ENCODE measurements at regions not wholly inside any gene's neighbourhood (a gene's known extent, or its start where the extent isn't known, plus 50 kb on each side); places are given as distances from the start of the nearest gene placed in this dataset.

- H3K4me2 ChIP-seq: no peak overlapping the region
Measured at GRCh38 chr15:69610277-69610676, 157.7 kb downstream of the RPLP1 start.

GRCh38 chr15:69610858-69611257 is 158.2 kb downstream of the RPLP1 start:
- Histone ChIP-seq H3K9me2 (no peaks in the 10 kb centered on the region), H4K20me1 (ENCODE audit: insufficient read depth) (no peaks in the 10 kb centered on the region), H3K27me3 (ENCODE audit: insufficient read depth) (peaks cover 4% of the 10 kb centered on the region; the same call in 1 of the 2 replicates), H3K9ac (no peak overlapping the region), H2AFZ (ENCODE audit: low read depth) (no peak overlapping the region), H3K79me2 (ENCODE audit: insufficient read depth) (no peaks in the 10 kb centered on the region), H3K9me3 (no peaks in the 10 kb centered on the region), H3F3A (replicated peaks; ENCODE audit: insufficient read depth) (no peaks in the 10 kb centered on the region), H3K36me3 (replicated peaks in 1 of 2; ENCODE audit: control insufficient read depth in 1 of 2, insufficient read depth in 2 of 2, low read length in 1 of 2) (no peaks in the 10 kb centered on the region), H3K4me3 (ENCODE audit: low read depth in 2 of 2, low read length in 1 of 2) (no peak overlapping the region), H3K27ac (ENCODE audit: low read depth in 2 of 2, low read length in 1 of 2) (no peak overlapping the region), H3K4me1 (ENCODE audit: control insufficient read depth in 1 of 2, insufficient read depth in 2 of 2, low read depth in 1 of 2, low read length in 1 of 2) (no peaks in the 10 kb centered on the region; a peak in 1 of 4 replicates), H3K4me2 (no peak overlapping the region)
- no peak for DNase-seq
- 38% methylated on average over 5 of the region's 5 CpGs for WGBS (ENCODE audit: low lambda C conversion rate)
- ChIA-PET CTCF (interaction anchor here (0.9 kb wide), 2 partner anchors 82 to 1070 kb away, joined by 3 read pairs; no protein-coding TSS in a partner anchor), POLR2A (no interaction called here)
- TF ChIP-seq YY1 (IDR thresholded peaks at IDR 0.05; ENCODE audit: low read depth): no peak
- TF ChIP-seq SIN3A (IDR thresholded peaks at IDR 0.05; ENCODE audit: borderline replicate concordance, low read depth, low read length): no peak
- no peak for TF ChIP-seq GATA2 (CRISPR knock-in tag; IDR thresholded peaks at IDR 0.05)
- TF ChIP-seq FOSL2 (IDR thresholded peaks at IDR 0.05; ENCODE audit: borderline replicate concordance, low read depth): no peak
- no peak for TF ChIP-seq EP300 (IDR thresholded peaks at IDR 0.05; ENCODE audit: borderline replicate concordance in 1 of 2, low read depth in 1 of 2, low read length in 1 of 2)
- TF ChIP-seq RXRA (IDR thresholded peaks at IDR 0.05; ENCODE audit: borderline replicate concordance, low read depth): no peak
- no peak for TF ChIP-seq ZBTB33 (IDR thresholded peaks at IDR 0.05; ENCODE audit: borderline replicate concordance, low read depth)
- TF ChIP-seq TCF12 (IDR thresholded peaks at IDR 0.05): no peak
- no peak for TF ChIP-seq MXI1 (IDR thresholded peaks at IDR 0.05; ENCODE audit: low read depth, low read length)
- TF ChIP-seq RFX5 (IDR thresholded peaks at IDR 0.05; ENCODE audit: low read length): no peak
- no peak for TF ChIP-seq CTCF (IDR thresholded peaks at IDR 0.05)
- no peak for TF ChIP-seq RAD21 (IDR thresholded peaks at IDR 0.05; ENCODE audit: low read length)
- no peak for TF ChIP-seq TEAD4 (IDR thresholded peaks at IDR 0.05; ENCODE audit: borderline replicate concordance, insufficient read depth)
- no peak for TF ChIP-seq REST (IDR thresholded peaks at IDR 0.05; ENCODE audit: low read depth, low read length)
- no peak for TF ChIP-seq ELF1 (IDR thresholded peaks at IDR 0.05)
- TF ChIP-seq JUND (IDR thresholded peaks at IDR 0.05): no peak

More at GRCh38 chr15:69610277-69610676, 157.7 kb downstream of the RPLP1 start:
- no peaks in the 10 kb centered on the region for H3K4me1 ChIP-seq (ENCODE audit: control insufficient read depth in 1 of 2, insufficient read depth in 2 of 2, low read depth in 1 of 2, low read length in 1 of 2)
- H3K9me3 ChIP-seq: no peaks in the 10 kb centered on the region
- ChIA-PET POLR2A (no interaction called here), CTCF (interaction anchor here (0.9 kb wide), 1 partner anchor 81 kb away, joined by 3 read pairs; no protein-coding TSS in a partner anchor)
- no peak overlapping the region for H3K27ac ChIP-seq (ENCODE audit: low read depth in 2 of 2, low read length in 1 of 2)
- DNase-seq: no peak
- no peaks in the 10 kb centered on the region for H3K36me3 ChIP-seq (replicated peaks in 1 of 2; ENCODE audit: control insufficient read depth in 1 of 2, insufficient read depth in 2 of 2, low read length in 1 of 2)
- H4K20me1 ChIP-seq (ENCODE audit: insufficient read depth): no peaks in the 10 kb centered on the region
- H3K9ac ChIP-seq: no peak overlapping the region
- no peak for TF ChIP-seq FOXJ3 (CRISPR knock-in tag; IDR thresholded peaks at IDR 0.05)
- no peak for TF ChIP-seq YY1 (IDR thresholded peaks at IDR 0.05; ENCODE audit: low read depth)
- no peak for TF ChIP-seq USF1 (IDR thresholded peaks at IDR 0.05; ENCODE audit: borderline replicate concordance, low read depth)
- TF ChIP-seq EZH2phosphoT487 (IDR thresholded peaks at IDR 0.05; ENCODE audit: borderline replicate concordance, low read depth): no peak
- no peak for TF ChIP-seq SIN3A (IDR thresholded peaks at IDR 0.05; ENCODE audit: borderline replicate concordance, low read depth, low read length)
- no peak for TF ChIP-seq GATA2 (CRISPR knock-in tag; IDR thresholded peaks at IDR 0.05)
- no peak for TF ChIP-seq MAX (IDR thresholded peaks at IDR 0.05; ENCODE audit: low read depth)
- no peak overlapping the region for H3K4me3 ChIP-seq (ENCODE audit: low read depth in 2 of 2, low read length in 1 of 2)
- no peaks in the 10 kb centered on the region for H3K9me2 ChIP-seq
- no peak overlapping the region for H2AFZ ChIP-seq (ENCODE audit: low read depth)
- H3K79me2 ChIP-seq (ENCODE audit: insufficient read depth): no peaks in the 10 kb centered on the region
- no peaks in the 10 kb centered on the region for H3F3A ChIP-seq (replicated peaks; ENCODE audit: insufficient read depth)
- H3K27me3 ChIP-seq (ENCODE audit: insufficient read depth): peaks cover 4% of the 10 kb centered on the region; the same call in 1 of the 2 replicates

All from SK-N-SH (cell line).